ENCODE measurements at regions not wholly inside any gene's neighbourhood (a gene's known extent, or its start where the extent isn't known, plus 50 kb on each side); places are given as distances from the start of the nearest gene placed in this dataset.

GRCh38 chr10:109274681-109275080 lies 648.6 kb downstream of the XPNPEP1 start:
- Mint-ChIP-seq H3K27me3 (ENCODE audit: insufficient read depth, unreplicated experiment) (no peaks in the 10 kb centered on the region), H3K36me3 (ENCODE audit: insufficient read depth, unreplicated experiment) (no peaks in the 10 kb centered on the region), H3K4me1 (ENCODE audit: insufficient read depth, unreplicated experiment) (no peaks in the 10 kb centered on the region), H3K27ac (ENCODE audit: low read depth, unreplicated experiment) (no peak overlapping the region), H3K9me3 (ENCODE audit: unreplicated experiment) (no peaks in the 10 kb centered on the region), H3K4me3 (ENCODE audit: unreplicated experiment) (no peak overlapping the region)
- ChIA-PET CTCF (no interaction called here), POLR2A (no interaction called here)
- intact Hi-C loops (cut with micrococcal nuclease), result no loop called here
- no peak for TF ChIP-seq CTCF (IDR thresholded peaks at IDR 0.05; ENCODE audit: unreplicated experiment)
- no peak for DNase-seq (ENCODE audit: unreplicated experiment)
- BruUV-seq (replicated peaks), result no TSS peak

- no peaks in the 10 kb centered on the region for H3K27me3 Mint-ChIP-seq (ENCODE audit: insufficient read depth, unreplicated experiment)
- no peak for TF ChIP-seq CTCF (IDR thresholded peaks at IDR 0.05; ENCODE audit: unreplicated experiment)
- no peak overlapping the region for H3K4me3 Mint-ChIP-seq (ENCODE audit: unreplicated experiment)
- H3K27ac Mint-ChIP-seq (ENCODE audit: low read depth, unreplicated experiment), result no peak overlapping the region
- H3K9me3 Mint-ChIP-seq (ENCODE audit: unreplicated experiment), result no peaks in the 10 kb centered on the region
- H3K4me1 Mint-ChIP-seq (ENCODE audit: insufficient read depth, unreplicated experiment), result peaks cover 6% of the 10 kb centered on the region
- ChIA-PET CTCF (no interaction called here), POLR2A (no interaction called here)
- BruUV-seq (replicated peaks), result no TSS peak
- no peak for DNase-seq (ENCODE audit: unreplicated experiment)
- no peaks in the 10 kb centered on the region for H3K36me3 Mint-ChIP-seq (ENCODE audit: insufficient read depth, unreplicated experiment)
- intact Hi-C loops (cut with micrococcal nuclease), result no loop called here
Observed at GRCh38 chr10:109270173-109270572, 653.1 kb downstream of the XPNPEP1 start.

- ChIA-PET CTCF (interaction anchor here (0.8 kb wide), 1 partner anchor 122 kb away, joined by 3 read pairs; no protein-coding TSS in a partner anchor), POLR2A (no interaction called here)
- peaks cover 9% of the 10 kb centered on the region for H3K9me3 Mint-ChIP-seq (ENCODE audit: unreplicated experiment)
- no peak for TF ChIP-seq CTCF (IDR thresholded peaks at IDR 0.05; ENCODE audit: unreplicated experiment)
- H3K4me1 Mint-ChIP-seq (ENCODE audit: insufficient read depth, unreplicated experiment), result peaks cover 16% of the 10 kb centered on the region
- no peak overlapping the region for H3K27ac Mint-ChIP-seq (ENCODE audit: low read depth, unreplicated experiment)
- DNase-seq (ENCODE audit: unreplicated experiment), result no peak
- H3K36me3 Mint-ChIP-seq (ENCODE audit: insufficient read depth, unreplicated experiment), result no peaks in the 10 kb centered on the region
- no peak overlapping the region for H3K4me3 Mint-ChIP-seq (ENCODE audit: unreplicated experiment)
- BruUV-seq (replicated peaks), result no TSS peak
- intact Hi-C loops (cut with micrococcal nuclease), result no loop called here
- H3K27me3 Mint-ChIP-seq (ENCODE audit: insufficient read depth, unreplicated experiment), result no peaks in the 10 kb centered on the region
Observed at GRCh38 chr10:109264004-109264403, 659.3 kb downstream of the XPNPEP1 start.

- DNase-seq (ENCODE audit: unreplicated experiment), result no peak
- no peak for TF ChIP-seq CTCF (IDR thresholded peaks at IDR 0.05; ENCODE audit: unreplicated experiment)
- peaks cover 13% of the 10 kb centered on the region for H3K4me1 Mint-ChIP-seq (ENCODE audit: insufficient read depth, unreplicated experiment)
- no peak overlapping the region for H3K4me3 Mint-ChIP-seq (ENCODE audit: unreplicated experiment)
- POLR2A ChIA-PET, result no interaction called here
- CTCF ChIA-PET, result interaction anchor here (0.6 kb wide), 2 partner anchors 179 to 703 kb away, joined by 3 to 5 read pairs; no protein-coding TSS in a partner anchor
- no peaks in the 10 kb centered on the region for H3K27me3 Mint-ChIP-seq (ENCODE audit: insufficient read depth, unreplicated experiment)
- no peaks in the 10 kb centered on the region for H3K36me3 Mint-ChIP-seq (ENCODE audit: insufficient read depth, unreplicated experiment)
- intact Hi-C loops (cut with micrococcal nuclease), result no loop called here
- peaks cover 9% of the 10 kb centered on the region for H3K9me3 Mint-ChIP-seq (ENCODE audit: unreplicated experiment)
- H3K27ac Mint-ChIP-seq (ENCODE audit: low read depth, unreplicated experiment), result no peak overlapping the region
- no TSS peak for BruUV-seq (replicated peaks)
Observed at GRCh38 chr10:109261231-109261630, 662.1 kb downstream of the XPNPEP1 start.

Data from MCF 10A (cell line).